DMS 273 treated with DMSO at 0.1 percent for 48 hours (cell line): ENCODE measurements at regions not wholly inside any gene's neighbourhood (a gene's known extent, or its start where the extent isn't known, plus 50 kb on each side); places are given as distances from the start of the nearest gene placed in this dataset.

ENCODE experiments used
- DNase-seq: peaks from one replicate; lab custom pipeline; 2025; lab: John Stamatoyannopoulos, UW

DNA sequence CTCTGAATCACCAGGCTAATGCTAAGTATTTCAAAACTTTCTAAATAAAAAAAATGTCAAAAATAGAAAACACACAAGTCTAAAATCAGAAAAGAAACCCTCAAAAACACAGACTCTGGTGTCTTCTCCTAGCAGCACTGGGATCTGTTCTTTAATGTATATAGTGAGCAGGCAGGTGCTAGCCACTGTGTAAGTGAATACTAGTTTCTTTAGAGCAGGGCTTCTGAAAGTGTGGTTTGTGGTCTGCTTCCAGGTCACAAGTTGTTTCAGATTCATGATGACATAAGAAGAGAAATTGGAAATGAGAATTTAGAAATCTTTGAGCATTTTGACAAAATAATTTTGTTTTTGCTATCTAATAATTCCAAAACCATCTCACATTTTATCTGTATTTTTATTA lies 763.1 kb downstream of the USP25 start:
- DNase-seq, result no peak

DNA sequence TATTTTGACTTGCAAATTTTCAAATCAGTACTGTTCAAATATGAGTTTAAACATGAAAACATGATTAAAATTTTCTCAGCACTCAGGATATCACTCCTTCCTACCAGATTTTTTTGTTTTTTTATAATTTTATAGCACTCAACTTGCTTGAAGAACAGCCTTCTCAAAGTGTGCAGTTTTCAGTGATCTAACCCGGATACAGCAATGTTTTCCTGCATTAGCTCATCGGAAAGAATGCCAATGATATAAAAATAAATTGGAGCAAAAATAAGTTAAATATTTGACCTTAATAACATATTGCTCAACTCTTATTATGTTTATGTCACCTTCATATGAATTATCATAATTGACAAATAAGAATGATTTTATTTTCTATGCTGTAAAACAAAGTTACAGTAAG lies 766.8 kb downstream of the USP25 start:
- DNase-seq, result no peak

DNA sequence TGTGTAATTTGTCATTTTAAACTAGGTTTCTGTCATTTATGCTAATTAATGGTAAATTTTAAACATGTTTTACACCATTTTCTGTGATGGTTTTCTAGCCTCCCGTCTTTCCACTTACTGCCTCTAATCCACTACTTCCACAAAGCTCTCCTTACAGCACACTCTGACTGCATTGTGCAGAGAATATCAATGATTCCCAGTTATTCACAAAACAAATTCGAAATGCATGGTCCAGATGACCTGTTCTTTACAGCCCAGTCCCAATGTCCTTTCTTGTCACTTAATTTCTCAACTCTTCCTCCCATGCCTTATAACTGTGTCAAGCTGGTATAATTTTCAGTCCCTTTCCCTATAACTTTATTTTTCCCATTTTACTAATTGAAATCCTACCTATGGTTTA lies 770.5 kb downstream of the USP25 start:
- DNase-seq, result no peak

DNA sequence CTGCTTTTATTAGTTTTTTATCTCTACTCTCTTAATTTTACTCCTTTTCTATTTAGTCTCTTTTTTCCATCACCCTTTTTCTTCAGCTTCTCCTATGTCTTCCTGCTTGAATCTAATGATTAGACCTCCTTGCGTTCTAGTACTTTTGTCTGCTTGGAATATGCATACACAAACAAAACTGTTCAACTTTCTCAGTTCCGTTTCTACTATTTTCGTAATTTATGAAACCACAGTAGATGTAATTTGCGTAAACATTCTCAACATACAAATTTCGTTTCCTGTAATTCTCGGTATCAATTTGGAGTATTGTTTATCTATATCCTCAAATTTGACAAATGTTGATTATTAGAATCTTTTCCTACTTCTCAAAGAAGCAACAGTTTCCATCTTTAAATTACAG lies 772.5 kb downstream of the USP25 start:
- no peak for DNase-seq

DNA sequence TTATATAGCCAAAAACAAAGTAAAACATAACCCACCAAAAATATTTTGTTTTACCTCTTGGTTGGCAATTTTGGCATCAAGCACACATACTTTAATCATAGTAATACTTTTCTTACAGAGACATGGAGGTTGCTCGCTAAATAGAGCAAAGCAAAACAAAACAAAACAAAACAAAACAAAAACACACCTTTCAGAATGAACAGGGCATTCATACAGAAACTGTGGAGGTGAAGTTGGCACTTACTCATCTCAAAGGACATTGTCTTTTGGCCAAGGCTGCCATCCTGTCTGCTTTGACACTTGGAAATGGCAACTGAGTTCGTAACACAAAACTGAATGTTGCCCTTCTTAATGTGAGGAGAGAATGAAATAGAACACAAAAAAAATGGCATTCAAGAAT lies 773.1 kb downstream of the USP25 start:
- no peak for DNase-seq

DNA sequence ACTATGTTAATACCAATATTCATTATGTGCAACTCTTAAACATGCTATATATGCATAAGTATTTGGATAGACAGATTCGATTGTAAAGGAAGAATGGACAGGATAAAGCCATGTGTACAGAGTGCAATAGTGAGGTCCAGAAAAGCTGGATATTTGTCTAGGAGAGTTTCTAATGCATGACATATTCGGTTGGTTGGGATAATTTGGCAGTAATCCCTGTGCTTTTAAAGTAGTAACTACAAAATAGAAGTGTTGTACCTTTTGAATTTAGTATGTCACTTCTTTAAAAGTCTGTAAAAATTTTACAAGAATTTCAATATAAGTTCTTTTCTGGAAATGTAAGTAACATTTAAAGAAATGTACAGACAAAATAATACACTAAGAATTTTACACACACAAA lies 774.5 kb downstream of the USP25 start:
- DNase-seq, result no peak

DNA sequence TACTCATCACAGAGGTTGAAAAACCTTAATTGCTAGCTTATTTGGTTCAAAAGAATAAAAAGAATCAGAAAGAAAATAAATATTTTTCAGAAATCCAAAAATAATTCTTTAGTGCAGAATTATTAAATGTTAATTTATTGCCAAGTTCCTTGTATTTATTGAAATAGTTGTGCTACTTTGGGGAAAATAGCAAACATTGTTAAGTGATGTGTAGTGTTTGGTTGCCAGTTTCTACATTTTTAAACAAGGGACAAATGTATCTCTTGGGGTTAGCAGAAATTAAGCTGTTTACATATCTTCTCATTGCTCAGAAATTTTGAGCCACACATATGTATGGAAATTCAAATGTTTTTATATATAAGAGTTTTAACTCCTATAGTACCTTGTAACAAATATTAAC lies 775.0 kb downstream of the USP25 start:
- DNase-seq, result no peak

DNA sequence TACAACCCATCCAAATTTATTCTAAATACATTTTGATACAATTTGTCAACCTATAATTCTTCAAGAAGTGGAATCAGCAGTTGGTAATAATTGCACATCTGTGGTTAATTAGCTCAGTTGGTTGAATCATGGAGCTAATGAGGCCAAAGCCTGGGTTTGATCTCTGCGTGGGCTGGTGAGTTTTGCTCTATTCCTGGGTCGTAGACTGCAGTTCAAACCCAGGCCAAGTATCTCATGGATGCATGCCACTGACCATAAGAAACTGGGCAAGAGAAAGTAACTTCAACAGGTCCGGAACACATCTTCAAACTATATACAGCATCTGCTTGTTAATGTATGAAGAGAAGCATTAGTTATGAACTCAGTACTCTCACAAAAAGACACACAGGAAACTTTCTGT lies 779.7 kb downstream of the USP25 start:
- DNase-seq, result no peak

DNA sequence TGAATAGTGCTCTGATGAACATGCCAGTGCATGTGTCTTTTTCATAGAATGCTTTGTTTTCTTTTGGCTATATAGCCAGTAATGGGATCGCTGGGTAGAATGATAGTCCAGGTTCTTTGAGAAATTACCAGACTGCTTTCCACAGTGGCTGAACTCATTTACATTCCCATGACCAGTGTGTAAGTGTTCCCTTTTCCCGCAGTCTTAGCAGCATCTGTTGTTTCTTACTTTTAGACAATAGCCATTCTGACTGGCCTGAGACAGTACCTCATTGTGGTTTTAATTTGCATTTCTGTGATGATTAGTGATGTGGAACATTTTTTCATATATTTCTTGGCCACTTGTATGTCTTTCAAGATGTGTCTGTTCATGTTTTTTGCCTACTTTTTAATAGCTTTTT lies 784.5 kb downstream of the USP25 start:
- DNase-seq, result no peak

DNA sequence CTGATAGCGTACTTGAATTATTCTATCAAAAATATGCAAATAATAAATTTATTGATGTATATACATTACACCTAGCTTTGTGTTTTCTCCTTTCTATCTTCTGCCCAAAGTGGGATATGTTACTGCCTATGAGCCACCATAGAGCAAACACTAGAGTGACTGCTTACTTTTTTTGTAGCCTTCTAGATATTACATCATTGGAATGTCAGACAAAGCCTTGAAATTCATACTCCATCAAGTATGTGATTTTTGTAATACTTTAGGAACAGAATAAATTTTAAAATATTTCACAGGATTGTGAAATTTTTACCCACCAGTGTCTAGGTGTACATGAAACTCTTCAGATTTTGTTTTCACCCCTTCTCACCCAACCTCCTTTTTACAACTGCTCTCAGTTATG lies 787.6 kb downstream of the USP25 start:
- no peak for DNase-seq

DNA sequence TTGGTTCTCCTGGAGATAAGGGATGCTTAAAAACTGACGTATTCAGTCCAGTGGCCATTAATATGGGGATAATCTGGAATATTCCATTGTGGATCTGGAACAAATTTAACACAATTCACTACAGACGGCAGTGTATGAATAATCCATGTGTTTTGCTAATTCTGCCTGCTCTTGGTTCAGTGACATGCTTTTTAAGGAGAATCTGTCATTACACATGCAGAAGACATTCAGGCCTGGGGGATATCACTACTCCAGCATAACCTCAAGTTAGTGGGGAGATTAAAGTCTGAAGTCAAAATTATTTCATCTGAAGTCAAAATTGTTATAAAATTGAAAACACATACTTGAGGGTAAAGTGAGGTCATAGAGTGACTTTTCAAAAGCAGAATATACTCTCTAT lies 789.3 kb downstream of the USP25 start:
- DNase-seq, result no peak

DNA sequence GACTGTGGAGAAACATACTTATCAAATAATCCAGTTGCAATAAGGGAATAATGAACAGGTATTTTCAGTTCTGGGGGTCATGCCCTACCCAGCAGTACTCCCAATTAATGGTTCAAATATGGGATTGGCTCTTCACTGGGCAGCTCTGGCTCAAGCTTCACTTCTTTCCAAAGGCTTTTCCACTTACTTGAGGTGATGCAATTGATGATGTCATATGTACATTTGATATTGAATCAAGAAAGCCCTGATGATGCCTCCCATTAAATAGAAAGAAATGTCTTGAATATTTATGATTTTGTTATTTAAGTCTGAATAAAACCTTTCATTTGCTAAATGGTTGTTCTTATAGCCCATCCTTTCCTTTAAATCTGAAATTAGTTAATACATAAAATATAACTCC lies 789.9 kb downstream of the USP25 start:
- no peak for DNase-seq

DNA sequence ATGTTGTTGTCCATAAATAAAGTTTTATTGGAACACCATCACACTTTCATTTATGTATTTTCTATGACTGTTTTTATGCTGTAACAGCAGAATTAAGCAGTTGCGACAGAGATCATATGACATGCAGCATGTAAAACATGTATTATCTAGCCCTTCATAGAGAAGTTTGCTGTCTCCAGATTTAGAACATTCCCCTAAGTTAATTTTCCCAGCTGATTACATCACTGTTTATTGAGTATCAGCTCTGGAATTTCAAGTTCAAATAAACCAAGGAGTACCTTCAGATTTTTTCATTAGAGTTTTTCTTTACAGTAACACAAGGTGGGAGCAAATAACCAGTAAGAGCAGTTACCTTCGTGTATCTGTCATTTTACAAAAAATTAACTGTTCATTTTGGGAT lies 792.8 kb downstream of the USP25 start:
- no peak for DNase-seq

DNA sequence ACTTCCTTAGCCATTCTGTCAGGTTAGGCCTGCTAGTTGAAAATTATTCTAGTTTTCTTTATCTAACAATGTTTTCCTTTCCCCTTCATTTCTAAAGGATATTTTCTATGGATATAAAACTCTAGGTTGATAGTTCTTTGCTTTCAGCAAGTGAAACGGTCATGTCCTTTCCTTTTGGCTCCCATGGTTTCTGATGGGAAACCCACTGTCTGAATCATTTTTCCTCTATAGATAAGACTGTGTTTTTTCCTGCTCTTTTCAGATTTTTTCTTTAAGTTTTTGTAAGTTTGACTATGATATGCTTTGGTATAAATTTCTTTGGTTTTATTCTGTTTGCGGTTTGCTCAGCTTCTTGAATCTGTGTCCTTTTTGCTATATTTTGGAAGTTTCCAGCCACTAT lies 800.9 kb downstream of the USP25 start:
- no peak for DNase-seq

DNA sequence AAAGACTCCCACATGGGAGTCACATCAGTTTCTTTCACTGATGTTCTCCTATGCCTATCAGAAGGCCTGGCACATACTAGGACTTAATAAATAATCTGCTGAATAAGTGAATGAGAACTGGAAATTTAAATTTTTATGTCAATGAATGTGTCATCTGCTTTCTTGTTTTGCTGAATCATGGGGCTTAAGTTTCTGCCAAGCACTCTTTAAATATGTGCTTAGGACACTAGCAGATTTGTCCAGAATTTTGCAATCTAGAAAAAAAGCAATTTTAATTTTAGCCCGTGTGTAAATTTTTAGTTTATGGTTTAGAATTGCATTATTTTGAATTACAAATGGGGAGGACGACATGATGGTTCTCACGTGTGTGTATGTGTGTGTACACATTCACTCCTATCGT lies 803.1 kb downstream of the USP25 start:
- no peak for DNase-seq

DNA sequence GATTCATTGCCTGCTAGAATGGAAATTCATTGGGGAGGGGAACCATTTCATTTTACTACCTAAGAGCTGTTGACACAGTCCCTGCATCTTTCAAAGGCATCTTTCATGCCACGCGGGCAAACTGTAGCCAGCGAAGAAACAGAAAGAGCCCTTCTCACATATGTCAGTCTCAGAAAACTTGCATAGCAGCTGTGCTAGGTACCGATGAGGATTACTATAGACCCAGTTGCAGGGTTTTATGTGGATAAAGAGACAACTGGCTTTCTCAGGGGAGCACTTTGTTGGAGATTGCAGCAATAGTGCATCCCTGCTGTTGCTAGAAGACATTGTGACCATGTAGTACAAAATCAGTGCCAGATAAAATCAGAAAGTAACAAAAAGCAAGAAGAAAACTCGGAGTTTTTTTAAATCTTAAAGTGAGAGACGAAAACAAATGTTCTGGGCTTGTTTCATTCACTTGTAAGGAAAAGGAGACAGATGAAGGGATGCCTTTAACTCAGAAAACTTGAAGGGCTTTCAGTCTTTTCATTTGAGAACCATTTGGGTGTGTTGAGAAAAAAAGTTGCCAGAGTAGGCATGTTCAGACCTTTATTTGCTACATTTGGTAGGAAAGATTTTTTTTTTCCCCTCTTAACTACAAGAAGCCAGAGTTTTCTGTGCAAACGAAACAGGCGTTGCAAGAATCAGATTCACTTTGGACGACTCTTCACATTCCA lies 804.1 kb downstream of the USP25 start:
- DNase-seq, result no peak

DNA sequence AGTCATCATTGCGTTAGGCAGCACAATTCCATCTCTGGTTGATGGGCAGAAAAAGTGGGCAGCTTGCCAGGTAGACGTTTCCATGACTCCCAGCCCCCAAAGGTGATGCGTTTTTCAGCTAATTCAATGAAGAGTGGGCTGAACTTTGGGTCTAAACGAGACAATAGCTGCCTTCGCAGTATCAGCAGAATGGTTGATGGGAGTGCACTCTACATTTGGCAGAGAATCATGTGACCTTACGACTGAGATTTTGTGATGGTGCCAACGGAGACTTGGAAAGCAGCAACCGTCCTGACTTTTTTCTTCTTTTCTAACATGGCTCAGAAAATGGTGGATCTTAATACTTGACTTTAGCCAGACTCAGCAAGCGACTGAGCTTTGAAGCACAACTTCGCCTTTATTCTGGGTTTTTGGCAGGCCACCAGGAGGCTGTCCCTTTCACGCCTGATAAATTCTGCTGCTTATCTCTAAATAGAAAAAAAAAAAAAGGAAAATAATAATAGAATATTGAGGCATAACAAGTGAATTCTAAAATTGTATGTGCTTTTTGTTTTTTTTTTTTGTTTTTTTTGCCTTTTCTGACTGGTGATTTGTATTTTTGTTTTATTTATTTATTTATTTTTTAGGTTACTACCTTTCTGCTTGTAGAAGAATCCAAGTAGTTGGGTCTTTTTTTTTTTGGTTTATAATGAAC lies 804.8 kb downstream of the USP25 start:
- DNase-seq, result no peak

DNA sequence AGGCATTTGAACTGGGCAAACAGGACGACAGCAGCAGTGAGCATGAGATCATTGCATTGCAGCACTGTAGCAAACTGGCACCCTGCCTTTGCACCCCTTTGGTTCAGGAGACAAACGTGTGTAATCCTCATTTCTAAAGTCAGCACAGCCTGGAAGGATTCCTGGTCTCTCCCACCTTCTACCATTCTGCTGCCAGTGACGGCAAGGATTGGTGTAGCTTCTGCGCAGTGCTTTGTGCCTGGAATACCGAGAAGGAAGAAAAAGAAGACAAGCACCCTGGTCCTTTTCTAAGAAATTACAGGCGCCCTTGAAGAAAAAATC lies 805.3 kb downstream of the USP25 start:
- DNase-seq, result peak; percentile 29

DNA sequence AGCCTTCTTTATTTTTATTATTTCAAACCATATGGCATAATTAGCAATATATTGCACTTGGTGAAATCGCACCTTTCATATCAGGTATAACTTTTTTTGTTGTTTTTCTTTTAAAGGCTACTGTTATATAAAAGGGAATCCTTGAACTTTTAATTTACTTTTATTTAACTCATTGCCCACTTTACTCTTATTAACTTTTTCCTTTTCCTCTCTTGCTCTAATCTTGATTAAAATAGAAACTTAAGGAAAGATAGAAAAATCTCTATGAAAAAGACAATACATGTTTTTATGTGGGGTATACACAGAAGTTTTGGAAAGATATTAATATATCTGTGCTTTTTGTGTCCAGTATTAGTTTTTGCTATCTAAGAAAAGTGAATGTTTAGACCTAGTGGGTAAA lies 805.8 kb downstream of the USP25 start:
- no peak for DNase-seq

DNA sequence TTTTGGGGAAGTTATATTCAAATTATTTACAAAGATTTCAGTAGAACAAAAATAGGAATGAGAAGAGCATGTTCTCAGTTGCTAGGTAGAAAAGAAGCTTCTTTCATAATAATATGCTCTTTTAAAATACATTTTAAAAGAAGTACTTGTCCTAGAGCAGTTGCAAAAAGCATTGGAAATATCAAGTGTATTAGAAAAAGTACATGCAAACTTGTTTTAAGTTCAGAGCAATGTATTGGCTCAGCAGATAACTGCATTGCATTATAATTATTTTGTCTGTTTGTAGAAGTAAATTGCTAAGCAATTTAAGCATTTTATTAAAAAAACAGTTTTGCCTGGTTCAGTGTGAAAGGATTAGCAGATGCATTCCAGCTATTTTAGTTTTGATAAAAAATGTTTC lies 806.4 kb downstream of the USP25 start:
- no peak for DNase-seq

DNA sequence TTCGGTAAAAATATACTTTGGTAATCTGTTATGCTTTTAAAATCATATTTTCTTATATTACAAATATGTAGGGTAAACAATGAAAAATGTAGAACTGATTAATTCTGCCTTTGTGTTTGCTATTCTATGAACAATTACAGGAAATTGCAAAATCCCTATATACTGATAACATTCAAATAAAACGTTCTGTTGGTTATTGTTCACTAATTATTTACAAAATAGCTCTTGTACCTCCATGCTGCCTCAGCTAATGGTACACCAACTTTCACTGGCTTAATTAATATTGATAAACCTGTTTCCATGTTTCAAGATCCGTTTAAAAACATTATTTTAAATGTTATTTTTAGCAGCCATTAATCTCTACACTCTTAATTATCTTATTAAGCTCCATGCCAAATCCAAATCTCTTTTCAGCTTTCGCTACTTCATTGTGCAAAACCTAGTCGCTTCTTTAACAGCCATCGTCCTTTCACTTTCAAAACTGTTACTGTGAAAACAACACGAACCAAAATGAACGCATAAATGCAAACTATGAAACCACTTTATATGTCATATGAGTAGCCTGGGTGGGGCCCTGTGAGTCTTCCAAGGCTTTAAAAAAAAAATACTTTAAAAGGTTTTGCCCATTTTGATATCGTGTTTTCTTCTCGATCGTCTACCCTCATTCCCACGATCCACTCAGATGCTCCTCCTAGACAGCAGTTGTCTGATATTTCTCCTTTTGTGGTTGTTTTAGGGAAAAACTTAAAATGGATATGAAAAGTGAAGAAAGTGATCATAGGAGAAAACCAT lies 807.1 kb downstream of the USP25 start:
- DNase-seq, result no peak

DNA sequence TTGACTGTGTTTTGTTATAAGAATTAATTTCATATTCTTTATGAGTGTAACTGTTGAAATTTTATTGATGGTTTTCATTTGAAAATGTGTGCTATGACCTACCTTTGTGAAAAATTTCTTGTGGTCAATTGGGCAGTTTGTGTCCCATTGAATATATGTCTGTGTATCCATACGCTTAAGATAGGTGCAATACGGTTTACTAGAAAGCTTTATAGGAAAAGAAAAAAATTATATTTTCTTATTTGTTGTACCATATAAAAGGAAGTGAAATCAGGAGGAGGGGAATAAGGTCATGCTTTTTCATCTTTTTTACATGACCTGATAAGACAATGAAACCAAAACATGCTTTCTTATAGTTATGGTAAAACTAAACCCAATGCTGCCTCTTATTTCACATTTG lies 807.7 kb downstream of the USP25 start:
- no peak for DNase-seq

DNA sequence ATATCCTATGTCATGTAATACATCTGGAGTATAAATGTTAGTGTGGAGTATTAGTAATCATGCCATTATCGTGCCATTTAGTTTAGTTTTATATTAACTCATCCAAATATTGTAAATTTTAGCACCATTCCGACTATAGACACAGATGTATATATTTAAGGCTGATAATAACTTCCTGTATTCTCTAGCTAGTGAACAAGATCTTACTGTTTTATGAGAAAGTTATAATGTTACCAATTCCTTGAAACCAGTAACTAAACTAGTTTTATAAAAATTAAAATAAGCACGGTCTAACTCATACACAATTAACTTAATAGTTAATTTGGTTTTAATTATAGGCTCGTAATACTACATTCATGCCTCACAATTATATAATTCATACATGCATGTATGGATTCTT lies 808.6 kb downstream of the USP25 start:
- no peak for DNase-seq
